ENCODE measurements at regions not wholly inside any gene's neighbourhood (a gene's known extent, or its start where the extent isn't known, plus 50 kb on each side); places are given as distances from the start of the nearest gene placed in this dataset.

- TF ChIP-seq CTCF (IDR thresholded peaks at IDR 0.05; ENCODE audit: low read depth, low read length) = no peak
- H3K4me3 ChIP-seq (ENCODE audit: low read depth, low read length) = no peak overlapping the region
Measured at GRCh38 chr2:21294446-21294845, 170.7 kb downstream of the TDRD15 start.

- no peak for TF ChIP-seq CTCF (IDR thresholded peaks at IDR 0.05; ENCODE audit: low read depth, low read length)
- H3K4me3 ChIP-seq (ENCODE audit: low read depth, low read length) = no peak overlapping the region
Measured at GRCh38 chr2:21299411-21299810, 175.6 kb downstream of the TDRD15 start.

- H3K4me3 ChIP-seq (ENCODE audit: low read depth, low read length) = no peak overlapping the region
- TF ChIP-seq CTCF (IDR thresholded peaks at IDR 0.05; ENCODE audit: low read depth, low read length) = no peak
Measured at GRCh38 chr2:21301871-21302455, 178.2 kb downstream of the TDRD15 start.

- TF ChIP-seq CTCF (IDR thresholded peaks at IDR 0.05; ENCODE audit: low read depth, low read length) = no peak
- no peak overlapping the region for H3K4me3 ChIP-seq (ENCODE audit: low read depth, low read length)
Measured at GRCh38 chr2:21303876-21304275, 180.1 kb downstream of the TDRD15 start.

GRCh38 chr2:21305581-21305980, 181.8 kb downstream of the TDRD15 start:
- TF ChIP-seq CTCF (IDR thresholded peaks at IDR 0.05; ENCODE audit: low read depth, low read length) = no peak
- H3K4me3 ChIP-seq (ENCODE audit: low read depth, low read length) = no peak overlapping the region

GRCh38 chr2:21306235-21306634, 182.5 kb downstream of the TDRD15 start:
- TF ChIP-seq CTCF (IDR thresholded peaks at IDR 0.05; ENCODE audit: low read depth, low read length) = no peak
- no peak overlapping the region for H3K4me3 ChIP-seq (ENCODE audit: low read depth, low read length)

GRCh38 chr2:21307037-21307436, 183.3 kb downstream of the TDRD15 start:
- no peak for TF ChIP-seq CTCF (IDR thresholded peaks at IDR 0.05; ENCODE audit: low read depth, low read length)
- no peak overlapping the region for H3K4me3 ChIP-seq (ENCODE audit: low read depth, low read length)
